Peyer's patch (tissue), 4 donors: ENCODE measurements at regions not wholly inside any gene's neighbourhood (a gene's known extent, or its start where the extent isn't known, plus 50 kb on each side); places are given as distances from the start of the nearest gene placed in this dataset.

Experiments used
- CTCF ChIP-seq, 6 experiments: fragments of 450-650 bp in 4 of 6; fragments of 200-600 bp in 2 of 6; sonication (generic) in 1 of 6; IDR thresholded peaks; one replicate each; pipeline ENCODE4 v1.5.1; 2017 to 2019; ENCODE audit warnings: antibody characterized with exemption in 6 of 6, mild to moderate bottlenecking in 3 of 6, moderate library complexity in 1 of 6
- POLR2A ChIP-seq, 2 donors: fragments of 450-650 bp; IDR thresholded peaks; one replicate each; pipeline ENCODE4 v1.5.1; 2017; ENCODE audit warnings: antibody characterized with exemption in 2 of 2, mild to moderate bottlenecking in 2 of 2, moderate library complexity in 2 of 2

- TF ChIP-seq POLR2A (IDR thresholded peaks at IDR 0.05) (no peak), CTCF (IDR thresholded peaks at IDR 0.05) (no peak)
Observed at GRCh38 chr2:114063346-114063745, 173.5 kb downstream of the ACTR3 start.
